Putamen (tissue), 1 donor: ENCODE measurements at regions not wholly inside any gene's neighbourhood (a gene's known extent, or its start where the extent isn't known, plus 50 kb on each side); places are given as distances from the start of the nearest gene placed in this dataset.
"Not testable (repeated sequence)": the region's sequence is repeated elsewhere in the genome, so short reads cannot be mapped to it uniquely, and the experiment has no call there.

Experiments
- DNase-seq: peaks from one replicate; pipeline ENCODE4 v3.0.0-alpha.2; 2016; ENCODE audit warnings: low spot score

DNA sequence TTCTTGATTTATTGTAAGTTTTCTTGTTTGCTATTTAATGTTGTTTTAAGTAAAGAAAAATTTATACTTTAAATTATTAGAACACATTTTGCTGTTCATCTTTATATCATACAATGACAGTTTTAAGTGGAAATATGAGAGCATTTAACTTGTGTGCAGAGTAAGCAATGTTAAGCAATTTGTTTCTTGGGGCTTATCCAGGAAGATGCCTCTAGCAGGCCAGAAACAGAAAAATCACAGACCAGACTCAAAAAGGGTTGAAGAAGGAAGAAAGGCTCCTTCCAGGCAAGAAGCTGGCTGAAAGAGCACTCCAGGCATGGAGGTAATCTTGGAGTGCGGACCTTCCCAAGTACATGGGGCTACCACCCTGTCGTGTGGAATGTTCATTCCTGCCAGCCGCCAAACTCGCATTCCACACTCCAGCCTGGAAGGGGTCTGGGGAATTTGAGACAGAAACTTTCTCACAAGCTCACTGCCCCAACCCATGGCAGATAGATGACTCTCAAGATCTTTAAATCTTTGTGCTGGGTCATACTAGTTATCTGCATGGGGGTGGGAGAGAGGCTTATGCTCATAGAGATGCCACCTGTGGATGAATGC lies 1521.3 kb upstream of the AGA start:
- DNase-seq = no peak

GRCh38 chr4:178966644-178967043 lies 1524.4 kb upstream of the AGA start:
- DNase-seq = no peak

DNA sequence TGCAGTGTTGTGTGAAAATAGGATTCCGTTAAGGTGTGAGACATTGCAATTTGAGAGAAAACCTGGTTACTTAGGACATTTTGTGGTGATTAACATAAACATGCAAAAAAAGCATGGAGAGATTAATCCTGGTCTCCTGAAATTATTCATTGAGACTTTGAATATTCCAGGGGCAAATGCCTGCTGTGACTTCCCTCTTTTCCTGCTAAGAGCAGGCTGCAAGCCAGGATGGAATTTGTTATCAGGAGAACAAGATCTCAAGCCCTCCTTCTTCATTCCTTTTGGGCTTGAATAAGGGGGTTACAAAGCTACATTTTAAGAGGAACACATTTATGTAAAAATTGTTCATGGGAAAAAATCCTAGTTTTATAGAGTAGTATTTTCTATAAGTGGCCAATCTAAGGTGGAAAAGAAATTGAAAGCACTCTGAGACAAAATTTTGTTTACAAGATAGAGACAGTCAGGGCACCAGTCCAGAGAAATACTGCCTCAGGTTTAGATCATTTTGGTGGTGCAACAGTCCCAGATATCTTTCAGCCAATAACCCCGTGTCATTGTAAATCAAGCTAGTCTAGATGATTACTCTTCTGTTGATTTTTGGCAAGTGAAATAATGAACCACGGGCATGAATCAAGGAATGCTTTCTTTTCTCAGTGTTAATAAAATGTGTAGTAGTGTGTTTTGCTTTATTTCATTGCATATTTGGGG lies 1528.3 kb upstream of the AGA start:
- DNase-seq = no peak

DNA sequence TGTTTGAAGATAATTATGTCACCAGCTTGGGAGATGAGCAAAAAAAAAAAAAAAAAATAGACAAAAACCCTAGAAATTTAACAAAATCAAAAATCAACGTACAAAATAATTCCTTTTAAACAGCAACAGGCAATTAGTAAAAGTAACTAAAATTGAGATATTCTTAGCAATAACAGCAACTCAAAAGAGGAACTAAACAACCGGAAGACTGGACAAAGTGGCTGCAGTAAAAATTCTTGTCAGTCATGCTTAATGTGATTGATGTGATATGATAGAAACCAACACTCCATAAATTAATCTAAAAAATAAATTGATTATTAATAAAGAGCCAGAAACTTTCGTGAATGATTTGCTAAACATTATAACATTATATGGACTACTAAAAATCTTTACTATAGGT lies 1534.6 kb upstream of the AGA start:
- no peak for DNase-seq

DNA sequence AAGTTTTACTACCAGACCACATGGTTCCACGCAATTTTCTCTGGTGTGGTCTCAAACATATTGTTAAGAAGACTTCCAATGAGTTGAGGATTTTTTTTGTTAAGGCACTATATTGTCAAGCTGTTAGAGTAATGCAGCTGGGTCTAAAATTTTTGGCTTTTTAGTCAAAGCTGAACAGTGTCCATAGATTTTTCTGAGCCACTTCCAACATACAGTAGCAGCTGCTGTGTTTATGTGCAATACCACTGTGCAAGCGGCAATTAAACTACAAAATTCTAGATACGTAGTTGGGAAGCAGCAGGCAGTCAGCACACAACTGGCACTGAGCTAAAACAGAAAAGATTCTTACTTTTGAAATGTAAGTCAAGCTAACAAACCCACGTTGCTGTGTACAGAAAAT lies 1551.1 kb upstream of the AGA start:
- DNase-seq = no peak

- no peak for DNase-seq
Observed at GRCh38 chr4:179001918-179002317, 1559.7 kb upstream of the AGA start.

DNA sequence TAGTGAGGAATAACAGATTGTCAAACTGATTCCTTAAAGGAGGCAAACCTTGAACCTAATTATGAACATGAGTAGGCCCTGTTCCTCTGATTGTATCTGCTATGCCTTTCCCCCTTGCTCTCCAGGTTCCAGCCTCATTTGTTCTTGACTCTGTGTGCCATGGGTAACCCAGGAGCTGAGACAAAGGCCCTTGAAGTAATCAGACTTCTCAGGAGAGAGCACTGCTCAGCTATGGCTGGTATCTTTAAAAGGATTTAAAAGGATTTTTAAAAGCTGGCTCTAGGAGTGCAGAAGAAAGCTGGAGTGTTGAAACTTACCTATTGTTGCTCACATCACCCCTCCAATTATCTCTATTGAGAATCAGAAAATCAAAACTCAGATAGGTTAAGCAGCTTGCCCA lies 1565.5 kb upstream of the AGA start:
- DNase-seq = no peak

GRCh38 chr4:179017581-179017980 lies 1575.3 kb upstream of the AGA start:
- no peak for DNase-seq

DNA sequence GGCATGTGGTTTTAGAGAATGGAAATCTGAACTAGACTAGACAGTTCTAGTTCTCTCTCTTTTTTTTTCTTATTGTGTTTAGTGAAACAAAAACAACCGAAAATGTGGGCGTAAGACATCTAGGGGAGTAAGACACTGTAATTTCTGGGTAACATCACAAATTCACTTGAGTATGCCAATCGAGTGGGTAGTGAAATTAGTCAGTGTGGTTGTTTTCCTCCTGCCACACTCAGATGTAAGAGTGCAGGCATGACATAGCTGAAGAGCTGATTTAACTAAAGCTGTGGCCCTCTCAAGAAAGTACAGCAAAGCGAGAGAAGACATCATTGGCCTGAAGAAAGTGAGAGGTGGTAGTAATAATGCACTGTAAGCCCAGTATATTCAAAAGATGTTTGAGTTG lies 1585.3 kb upstream of the AGA start:
- DNase-seq = no peak

DNA sequence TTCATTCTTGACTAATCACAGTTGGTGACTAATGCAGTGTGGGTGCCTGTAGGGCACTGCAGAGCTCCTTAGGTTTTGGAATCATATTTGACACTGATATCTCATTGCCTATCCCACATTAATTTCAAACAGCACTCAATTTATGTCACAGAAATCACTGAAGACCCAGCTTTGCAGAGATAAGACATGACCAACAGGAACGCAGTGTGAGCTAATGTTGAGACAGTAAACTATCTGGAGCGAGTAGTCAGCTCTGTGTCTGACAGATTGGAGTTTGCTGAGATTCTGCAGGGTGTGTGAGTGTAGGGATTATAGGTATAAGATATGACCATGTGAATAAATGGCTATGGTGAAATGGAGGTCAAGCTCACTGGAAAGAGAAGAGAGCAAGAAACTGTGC lies 1586.1 kb upstream of the AGA start:
- no peak for DNase-seq

- DNase-seq = no peak
Observed at GRCh38 chr4:179029683-179030082, 1587.4 kb upstream of the AGA start.

DNA sequence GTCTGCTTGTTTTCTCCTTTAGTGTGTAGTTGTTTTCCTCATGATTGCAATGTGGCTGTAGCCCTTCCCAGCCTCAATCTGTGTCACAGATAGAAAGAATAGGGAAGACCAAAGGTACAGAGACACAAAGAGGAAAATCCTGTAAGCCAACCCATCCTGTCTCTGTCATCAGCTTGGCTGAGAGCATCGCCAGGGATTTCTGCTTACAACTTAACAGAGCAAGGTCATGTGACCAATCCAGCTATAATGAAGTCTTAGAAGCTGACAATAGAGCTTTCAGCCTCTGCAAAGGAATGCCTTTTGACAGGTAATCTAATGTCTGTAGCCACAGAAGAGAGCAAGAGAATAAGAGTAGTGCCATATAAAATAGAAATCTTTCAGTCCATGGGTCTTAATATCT lies 1598.0 kb upstream of the AGA start:
- DNase-seq = no peak

- no peak for DNase-seq
Observed at GRCh38 chr4:179048839-179049453, 1606.7 kb upstream of the AGA start.

- DNase-seq = no peak
Observed at GRCh38 chr4:179051206-179051605, 1609.0 kb upstream of the AGA start.

DNA sequence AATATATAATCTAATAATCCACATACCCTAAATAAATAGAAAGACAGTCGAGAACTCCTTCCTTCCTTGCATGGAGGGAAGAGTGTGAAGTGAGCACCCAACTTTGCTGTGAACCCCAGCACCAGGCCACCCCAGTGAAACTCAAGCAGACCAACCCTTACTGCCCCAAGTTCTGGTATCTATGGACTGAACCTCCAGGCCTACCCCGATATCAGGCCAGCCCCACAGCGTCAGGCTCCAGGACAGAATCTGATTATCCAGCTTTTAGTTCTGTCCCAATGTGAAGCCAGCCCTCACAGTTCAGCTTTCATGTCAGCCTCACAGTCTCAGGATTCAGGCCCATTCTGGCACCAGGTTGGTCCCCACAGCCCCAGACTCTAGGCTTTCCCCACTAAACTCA lies 1617.2 kb upstream of the AGA start:
- no peak for DNase-seq

DNA sequence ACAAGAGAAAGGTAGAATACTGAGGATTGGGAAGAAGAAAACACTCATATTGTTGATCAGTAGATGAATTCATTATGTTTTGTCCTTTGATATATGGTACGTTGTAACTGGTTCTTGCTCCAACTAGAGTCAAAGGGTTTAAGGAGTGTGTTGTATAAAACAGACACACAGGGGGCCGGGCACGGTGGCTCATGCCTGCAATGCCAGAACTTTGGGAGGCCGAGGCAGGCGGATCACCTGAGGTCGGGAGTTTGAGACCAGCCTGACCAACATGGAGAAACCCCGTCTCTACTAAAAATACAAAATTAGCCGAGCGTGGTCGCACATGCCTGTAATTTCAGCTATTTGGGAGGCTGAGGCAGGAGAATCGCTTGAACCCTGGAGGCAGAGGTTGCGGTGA lies 1624.0 kb upstream of the AGA start:
- not testable (repeated sequence) for DNase-seq

GRCh38 chr4:179071131-179071530 lies 1628.9 kb upstream of the AGA start:
- DNase-seq = no peak

DNA sequence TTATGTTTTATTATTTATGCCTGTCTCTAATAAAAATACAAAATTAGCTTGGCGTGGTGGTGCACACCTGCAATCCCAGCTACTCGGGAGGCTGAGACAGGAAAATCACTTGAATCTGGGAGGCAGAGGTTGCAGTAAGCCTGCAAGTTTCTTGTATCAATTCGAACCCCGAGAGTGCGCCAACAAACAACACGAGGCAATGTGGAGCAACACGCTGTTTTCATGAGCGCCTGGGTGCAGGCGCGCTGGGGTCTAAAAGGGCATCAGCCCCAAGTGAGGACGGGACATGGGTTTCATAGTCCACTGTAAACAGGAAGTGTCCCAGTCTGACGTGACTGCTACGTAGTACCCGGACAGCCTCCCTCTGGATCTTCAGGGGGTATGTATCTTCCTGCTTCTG lies 1634.6 kb upstream of the AGA start:
- DNase-seq = no peak

GRCh38 chr4:179095585-179096221 lies 1653.5 kb upstream of the AGA start:
- DNase-seq = no peak

DNA sequence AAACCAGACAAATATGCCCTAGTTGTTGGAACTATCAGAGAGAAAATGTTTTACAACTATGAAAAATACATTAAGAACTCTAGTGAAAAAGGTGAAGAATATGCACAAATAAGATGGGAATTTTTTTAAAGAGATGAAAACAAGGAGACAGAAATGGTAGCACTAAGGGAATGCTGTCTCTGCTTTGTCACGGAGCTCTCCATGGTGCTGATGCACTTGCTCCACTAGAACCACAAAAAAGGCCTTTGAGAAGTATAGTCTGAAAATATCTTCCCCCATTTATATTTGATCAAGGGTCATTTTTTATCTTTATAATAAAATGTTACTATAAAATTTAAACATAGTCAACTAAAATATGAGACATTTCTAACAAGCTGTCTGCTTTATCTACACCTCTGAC lies 1655.5 kb upstream of the AGA start:
- no peak for DNase-seq

- DNase-seq = no peak
Observed at GRCh38 chr4:179110356-179110755, 1668.1 kb upstream of the AGA start.

- DNase-seq = no peak
Observed at GRCh38 chr4:179110816-179111215, 1668.6 kb upstream of the AGA start.

- DNase-seq = no peak
Observed at GRCh38 chr4:179112441-179113170, 1670.4 kb upstream of the AGA start.
